GOT3 (cell line): ENCODE measurements at regions not wholly inside any gene's neighbourhood (a gene's known extent, or its start where the extent isn't known, plus 50 kb on each side); places are given as distances from the start of the nearest gene placed in this dataset.

Experiments used
- DNase-seq: peaks from one replicate; lab custom pipeline; 2025; ENCODE audit warnings: mixed read lengths; lab: John Stamatoyannopoulos, UW

- no peak for DNase-seq
These were observed 270.5 kb upstream of the CD180 start for GRCh38 chr5:67467110-67467509.

GRCh38 chr5:67465537-67466207 lies 269.1 kb upstream of the CD180 start:
- no peak for DNase-seq

- no peak for DNase-seq
These were observed 265.5 kb upstream of the CD180 start for GRCh38 chr5:67462147-67462546.

- DNase-seq = no peak
These were observed 262.7 kb upstream of the CD180 start for GRCh38 chr5:67459253-67459652.

GRCh38 chr5:67455970-67456369 lies 259.4 kb upstream of the CD180 start:
- DNase-seq = no peak

GRCh38 chr5:67454957-67455561 lies 258.5 kb upstream of the CD180 start:
- no peak for DNase-seq

- DNase-seq = no peak
These were observed 256.7 kb upstream of the CD180 start for GRCh38 chr5:67453111-67453905.

GRCh38 chr5:67451640-67452279 lies 255.2 kb upstream of the CD180 start:
- DNase-seq = no peak

GRCh38 chr5:67447732-67448131 lies 251.1 kb upstream of the CD180 start:
- no peak for DNase-seq

GRCh38 chr5:67437905-67438845 lies 241.6 kb upstream of the CD180 start:
- no peak for DNase-seq

- no peak for DNase-seq
These were observed 238.4 kb upstream of the CD180 start for GRCh38 chr5:67435032-67435431.

- no peak for DNase-seq
These were observed 237.9 kb upstream of the CD180 start for GRCh38 chr5:67434466-67434865.

- DNase-seq = no peak
These were observed 236.0 kb upstream of the CD180 start for GRCh38 chr5:67432606-67433005.

GRCh38 chr5:67431191-67431590 lies 234.6 kb upstream of the CD180 start:
- no peak for DNase-seq

GRCh38 chr5:67427850-67428298 lies 231.3 kb upstream of the CD180 start:
- no peak for DNase-seq

- no peak for DNase-seq
These were observed 230.6 kb upstream of the CD180 start for GRCh38 chr5:67426961-67427849.

- no peak for DNase-seq
These were observed 228.9 kb upstream of the CD180 start for GRCh38 chr5:67425514-67425913.

GRCh38 chr5:67417839-67418238 lies 221.2 kb upstream of the CD180 start:
- no peak for DNase-seq

GRCh38 chr5:67416986-67417385 lies 220.4 kb upstream of the CD180 start:
- DNase-seq = no peak
